Lower leg skin (tissue), 4 donors: ENCODE measurements at regions not wholly inside any gene's neighbourhood (a gene's known extent, or its start where the extent isn't known, plus 50 kb on each side); places are given as distances from the start of the nearest gene placed in this dataset.

ENCODE experiments used
- DNase-seq, 2 donors: peaks; one replicate each; pipeline ENCODE4 v3.0.0-alpha.2; 2019; ENCODE audit warnings: low spot score in 2 of 2
- H3K4me3 ChIP-seq: fragments of 200-600 bp; sonication (generic); 2 replicates; pipeline ENCODE4 v1.5.1; 2017; ENCODE audit warnings: mild to moderate bottlenecking, low read depth; ENCODE audit not compliant: poor library complexity, severe bottlenecking
- CTCF ChIP-seq, 3 donors: fragments of 450-650 bp; IDR thresholded peaks; one replicate each; pipeline ENCODE4 v1.5.1; 2016; ENCODE audit warnings: antibody characterized with exemption in 3 of 3, mild to moderate bottlenecking in 3 of 3, moderate library complexity in 2 of 3
- POLR2A ChIP-seq, 2 donors: fragments of 450-650 bp; IDR thresholded peaks; one replicate each; pipeline ENCODE4 v1.6.1; 2016 to 2017; ENCODE audit warnings: antibody characterized with exemption in 2 of 2, mild to moderate bottlenecking in 1 of 2, moderate library complexity in 1 of 2
- WGBS, 2 donors: methylation state at CpG; one replicate each; pipeline ENCODE4 v1.1.5; 2018; 5-methylcytosine and 5-hydroxymethylcytosine counted together
- intact Hi-C: fragments of 100-400 bp; cut with DNase I; formaldehyde crosslinking; loops from one replicate; pipeline ENCODE4 v1.15.0; 2023; ENCODE audit warnings: low total_unique reads

- no peak for TF ChIP-seq POLR2A (IDR thresholded peaks at IDR 0.05)
- no peak for TF ChIP-seq CTCF (IDR thresholded peaks at IDR 0.05)
- WGBS, 2 donors = 83 to 97% methylated on average over 3 of the region's 3 CpGs
- intact Hi-C loops = no loop called here
These were observed 233.9 kb downstream of the RAB28 start for GRCh38 chr4:13250263-13250662.

GRCh38 chr4:13248621-13249298, 235.4 kb downstream of the RAB28 start:
- TF ChIP-seq CTCF (IDR thresholded peaks at IDR 0.05) (no peak), POLR2A (IDR thresholded peaks at IDR 0.05) (no peak)
- DNase-seq = no peak
- no peak overlapping the region for H3K4me3 ChIP-seq
- WGBS, 2 donors = 45 to 60% methylated on average over 2 of the region's 2 CpGs
- intact Hi-C loops = no loop called here

More at GRCh38 chr4:13250263-13250662, 233.9 kb downstream of the RAB28 start:
- H3K4me3 ChIP-seq = no peak overlapping the region
- no peak for DNase-seq

GRCh38 chr4:13246107-13246506, 238.0 kb downstream of the RAB28 start:
- WGBS, 2 donors = 95 to 100% methylated on average over 1 of the region's 1 CpG
- DNase-seq = no peak
- intact Hi-C loops = no loop called here
- no peak overlapping the region for H3K4me3 ChIP-seq
- TF ChIP-seq POLR2A (IDR thresholded peaks at IDR 0.05) (no peak), CTCF (IDR thresholded peaks at IDR 0.05) (no peak)

GRCh38 chr4:13244444-13244843, 239.7 kb downstream of the RAB28 start:
- no peak overlapping the region for H3K4me3 ChIP-seq
- no peak for DNase-seq
- no peak for TF ChIP-seq POLR2A (IDR thresholded peaks at IDR 0.05)
- TF ChIP-seq CTCF (IDR thresholded peaks at IDR 0.05) = no peak
- intact Hi-C loops = no loop called here
- 32 to 47% methylated on average over 2 of the region's 2 CpGs for WGBS, 2 donors

- no peak for TF ChIP-seq POLR2A (IDR thresholded peaks at IDR 0.05)
- no peak for TF ChIP-seq CTCF (IDR thresholded peaks at IDR 0.05)
- H3K4me3 ChIP-seq = no peak overlapping the region
- intact Hi-C loops = no loop called here
- DNase-seq = no peak
These were observed 241.0 kb downstream of the RAB28 start for GRCh38 chr4:13243152-13243551.

GRCh38 chr4:13240066-13240465, 244.1 kb downstream of the RAB28 start:
- TF ChIP-seq CTCF (IDR thresholded peaks at IDR 0.05) (no peak), POLR2A (IDR thresholded peaks at IDR 0.05) (no peak)
- 72 to 75% methylated on average over 3 of the region's 3 CpGs for WGBS, 2 donors
- no peak for DNase-seq
- intact Hi-C loops = no loop called here
- H3K4me3 ChIP-seq = no peak overlapping the region
